Cardiac fibroblast (primary cell): ENCODE measurements at regions not wholly inside any gene's neighbourhood (a gene's known extent, or its start where the extent isn't known, plus 50 kb on each side); places are given as distances from the start of the nearest gene placed in this dataset.
"Not testable (repeated sequence)": the region's sequence is repeated elsewhere in the genome, so short reads cannot be mapped to it uniquely, and the experiment has no call there.

Experiments used
- DNase-seq, 2 donors: peaks; one replicate each; pipeline versions ENCODE4 v3.0.0 to v3.0.0-alpha.2; 2010; ENCODE audit warnings: low read depth in 2 of 2
- H3K4me3 ChIP-seq, 2 donors: replicated peaks in 1 of 2; 1 replicate in 1 of 2; 2 replicates in 1 of 2; pipeline ENCODE4 v1.5.1; 2011; ENCODE audit warnings: low read depth in 2 of 2, low read length in 2 of 2, mild to moderate bottlenecking in 2 of 2, moderate library complexity in 1 of 2

- DNase-seq, H3K4me3 ChIP-seq: not testable (repeated sequence)
Observed at GRCh38 chr9:67086862-67087261, 94.5 kb upstream of the SPATA31A3 start.

- not testable (repeated sequence) for H3K4me3 ChIP-seq
- DNase-seq = peak; percentile 5 to 20
Observed at GRCh38 chr9:67066140-67066539, 73.8 kb upstream of the SPATA31A3 start.

GRCh38 chr9:67058898-67059715, 66.8 kb upstream of the SPATA31A3 start:
- DNase-seq = peak; percentile 20 to 40
- peak overlapping the region; percentile 41 to 46 for H3K4me3 ChIP-seq
